ENCODE measurements at regions not wholly inside any gene's neighbourhood (a gene's known extent, or its start where the extent isn't known, plus 50 kb on each side); places are given as distances from the start of the nearest gene placed in this dataset.

DNA sequence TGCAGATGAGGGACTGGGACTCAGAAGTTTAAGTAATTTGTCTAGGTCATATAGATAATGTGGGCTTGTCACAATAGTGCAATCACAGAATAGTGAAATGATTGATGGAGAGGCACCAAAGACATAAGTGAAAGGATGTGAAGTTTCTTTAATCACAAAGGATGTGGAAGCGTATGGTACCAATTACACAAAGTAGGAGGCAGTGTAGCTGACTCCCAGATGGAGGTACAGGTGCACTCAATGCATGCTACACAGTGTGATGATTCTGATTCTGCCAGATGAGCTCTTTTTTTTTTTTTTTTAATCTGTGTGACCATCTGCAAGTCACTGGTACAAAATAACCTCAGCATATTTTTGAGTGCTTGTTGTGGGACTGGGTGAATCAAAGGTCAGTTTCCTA lies 411.3 kb downstream of the SPRY1 start:
- DNase-seq (ENCODE audit: low spot score) = no peak

DNA sequence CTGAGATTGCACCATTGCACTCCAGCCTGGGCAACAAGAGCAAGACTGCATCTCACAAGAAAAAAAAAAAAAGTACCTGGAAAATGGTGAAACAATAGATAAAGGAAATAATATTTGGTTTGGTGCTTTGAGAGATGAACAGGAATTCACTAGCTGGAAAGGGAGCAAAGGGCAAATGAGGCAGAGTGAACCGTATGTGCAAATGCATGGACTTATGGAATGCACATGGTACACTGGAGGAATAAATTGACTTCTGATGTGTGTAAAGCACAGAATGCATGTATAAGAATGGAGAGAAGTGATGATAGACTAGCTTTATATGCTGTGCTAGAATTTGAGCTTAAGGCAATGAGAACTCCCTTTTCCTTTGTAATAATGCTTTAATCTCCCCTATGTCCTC lies 413.3 kb downstream of the SPRY1 start:
- no peak for DNase-seq (ENCODE audit: low spot score)

DNA sequence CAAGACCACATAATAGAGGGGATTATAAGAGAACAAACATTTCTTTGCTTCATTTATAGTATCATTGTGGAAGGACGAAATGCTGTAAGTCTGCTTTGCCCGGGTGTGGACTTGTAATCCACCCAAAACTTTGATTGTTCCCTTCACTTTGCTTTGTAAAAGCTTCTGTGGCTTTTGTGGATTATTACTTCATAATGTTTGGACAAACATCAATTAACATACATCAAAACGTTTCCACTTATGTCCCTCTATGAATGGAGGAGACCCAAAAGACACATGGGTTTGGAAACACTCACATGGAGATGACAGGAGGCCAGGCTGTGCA lies 415.4 kb downstream of the SPRY1 start:
- no peak for DNase-seq (ENCODE audit: low spot score)

DNA sequence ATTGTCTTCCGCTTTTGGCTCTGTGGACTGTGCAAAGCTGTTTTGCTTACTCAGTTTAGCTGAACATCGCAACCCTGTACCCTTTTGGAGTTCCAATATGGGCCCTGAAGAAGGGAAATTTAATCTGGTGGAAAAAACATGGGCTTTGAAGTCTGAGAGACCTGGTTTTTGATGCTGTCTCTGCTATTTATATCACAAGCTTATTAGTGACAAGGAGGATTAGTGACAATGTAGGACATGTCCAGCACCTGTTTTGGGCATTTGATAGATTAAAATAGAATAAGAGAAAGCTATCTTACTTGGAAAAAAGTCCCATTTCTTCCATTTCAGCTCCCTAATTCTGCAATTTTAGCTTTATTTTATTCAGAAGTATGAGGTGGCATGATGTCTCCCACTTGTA lies 417.3 kb downstream of the SPRY1 start:
- no peak for DNase-seq (ENCODE audit: low spot score)

DNA sequence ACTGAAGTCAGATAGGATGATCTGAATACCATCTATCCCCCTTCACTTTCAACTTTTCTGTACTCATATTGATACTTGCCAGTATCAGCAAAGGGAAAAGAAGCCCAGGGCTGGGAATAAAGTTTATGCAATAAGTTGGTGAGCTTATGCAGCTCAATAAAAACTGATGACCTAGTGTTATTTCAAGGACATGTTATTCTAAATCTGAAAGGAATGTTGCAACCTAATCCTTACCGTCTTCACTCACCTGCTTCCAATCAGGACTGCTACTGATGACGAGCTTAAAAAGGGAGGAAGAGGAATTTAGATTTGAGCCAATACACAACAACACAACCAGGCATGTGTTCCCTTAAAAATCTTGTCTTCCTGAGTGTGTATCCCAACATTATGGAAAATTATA lies 419.9 kb downstream of the SPRY1 start:
- no peak for DNase-seq (ENCODE audit: low spot score)

DNA sequence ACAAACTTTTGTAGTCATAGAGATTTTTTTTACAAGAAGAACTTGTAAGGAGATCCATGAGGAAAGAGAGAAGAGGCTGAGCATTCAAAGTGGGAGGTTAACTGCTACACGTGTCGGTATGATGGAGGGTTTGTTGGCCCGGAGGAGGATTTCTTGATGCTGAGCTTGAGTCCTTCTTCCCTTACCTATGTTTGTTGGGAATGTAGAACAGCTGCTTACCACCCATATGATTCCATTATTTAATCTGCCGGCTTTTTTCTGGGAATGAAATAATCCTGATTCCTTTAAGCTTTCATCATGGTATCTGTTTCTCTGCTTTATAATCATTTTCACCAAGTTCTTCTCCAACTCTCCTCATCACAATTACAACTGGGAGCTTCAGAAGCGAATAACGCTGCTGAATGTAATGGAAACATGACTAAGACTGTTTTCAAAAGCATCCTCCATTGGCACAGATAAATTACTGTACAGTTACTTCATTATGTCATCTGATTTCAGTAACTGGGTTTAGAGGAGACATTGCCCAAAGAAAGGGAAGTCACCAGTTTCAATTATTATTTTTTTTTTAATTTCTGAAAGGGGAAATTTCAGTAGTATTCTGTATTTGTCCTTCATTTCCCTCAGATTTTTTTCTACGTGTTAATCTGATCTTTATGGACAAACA lies 420.6 kb downstream of the SPRY1 start:
- DNase-seq (ENCODE audit: low spot score) = no peak

DNA sequence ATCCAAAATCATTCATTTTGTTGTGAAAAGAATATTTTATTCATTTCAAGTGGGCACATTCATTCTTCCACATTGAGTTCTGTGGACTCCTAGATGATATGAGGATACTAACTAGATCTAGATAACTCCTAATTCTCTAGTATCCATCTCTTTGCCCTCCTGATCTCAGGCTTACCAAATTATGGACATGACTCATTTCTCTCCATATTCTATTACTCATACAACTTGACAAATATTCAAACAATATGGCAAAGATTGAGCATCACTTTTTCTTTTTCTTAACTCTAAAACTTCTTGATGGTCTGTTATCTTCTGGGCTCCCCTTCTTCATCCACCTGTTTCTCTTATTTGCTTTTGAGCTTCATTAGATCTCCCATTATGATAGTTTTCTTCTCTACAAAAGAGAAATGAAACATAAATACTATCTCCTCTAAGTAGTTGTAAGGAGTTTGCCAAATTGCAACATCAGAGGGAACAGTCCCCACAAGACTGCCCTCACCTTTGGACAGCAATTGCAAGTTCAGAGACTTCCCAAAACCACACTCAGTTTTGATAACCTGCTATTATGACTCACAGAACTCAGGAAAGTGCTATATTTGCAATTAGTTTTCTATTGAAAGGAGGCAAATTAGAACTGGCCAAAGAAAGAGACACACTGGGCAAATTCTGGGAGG lies 422.9 kb downstream of the SPRY1 start:
- DNase-seq (ENCODE audit: low spot score) = no peak

DNA sequence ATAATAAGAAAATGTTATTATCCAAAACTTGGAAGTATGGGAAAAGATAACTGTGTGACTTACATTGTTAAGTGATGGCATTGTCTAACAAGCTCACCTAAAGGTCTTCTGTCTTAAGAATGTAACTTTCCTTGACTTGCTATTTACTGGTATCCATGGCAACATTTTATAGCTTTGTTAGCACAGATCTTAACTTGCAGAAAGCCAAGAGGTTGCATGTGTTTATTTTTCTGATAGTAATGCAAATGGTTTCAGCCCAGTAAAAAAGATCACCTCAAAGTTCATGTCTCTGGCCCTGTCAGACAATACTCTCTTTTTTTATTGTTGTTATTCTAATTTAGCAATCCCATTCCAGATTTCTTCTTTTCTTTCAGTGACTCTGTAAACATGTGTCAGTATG lies 425.3 kb downstream of the SPRY1 start:
- no peak for DNase-seq (ENCODE audit: low spot score)

DNA sequence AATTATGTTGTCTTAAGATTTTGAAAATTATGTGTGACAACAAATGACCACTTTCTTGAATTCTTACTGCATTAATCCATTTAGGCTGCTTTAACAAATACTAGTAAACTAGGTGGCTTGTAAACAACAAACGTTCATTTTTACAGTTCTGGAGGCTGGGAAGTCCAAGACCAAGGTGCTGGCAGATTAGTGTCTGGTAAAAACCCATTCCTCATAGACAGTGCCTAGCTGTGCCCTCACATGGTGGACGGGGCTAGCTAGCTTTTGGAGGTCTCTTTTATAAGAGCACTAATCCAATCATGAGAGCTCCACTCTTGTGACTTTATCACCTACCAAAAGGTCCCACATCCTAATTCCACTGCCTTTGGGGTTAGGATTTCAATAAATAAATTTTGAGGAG lies 425.8 kb downstream of the SPRY1 start:
- DNase-seq (ENCODE audit: low spot score) = no peak

DNA sequence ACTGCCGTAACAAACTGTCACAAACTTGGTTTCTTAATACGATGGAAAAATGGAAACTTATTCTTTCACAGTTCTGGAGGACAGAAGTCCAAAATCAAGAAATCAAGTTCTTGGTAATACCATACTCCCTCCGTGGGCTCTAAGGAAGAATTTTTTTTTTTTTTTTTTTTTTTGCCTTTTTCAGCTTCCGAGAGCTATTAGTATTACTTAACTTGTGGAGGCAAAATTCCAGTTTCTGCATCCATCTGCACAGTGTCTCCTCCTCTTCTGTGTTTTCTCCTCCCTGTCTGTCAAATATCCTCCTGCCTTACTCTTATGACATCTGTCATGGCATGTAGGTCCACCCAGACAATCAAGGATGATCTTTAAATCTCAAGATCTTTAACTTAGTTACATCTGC lies 426.6 kb downstream of the SPRY1 start:
- DNase-seq (ENCODE audit: low spot score) = no peak

DNA sequence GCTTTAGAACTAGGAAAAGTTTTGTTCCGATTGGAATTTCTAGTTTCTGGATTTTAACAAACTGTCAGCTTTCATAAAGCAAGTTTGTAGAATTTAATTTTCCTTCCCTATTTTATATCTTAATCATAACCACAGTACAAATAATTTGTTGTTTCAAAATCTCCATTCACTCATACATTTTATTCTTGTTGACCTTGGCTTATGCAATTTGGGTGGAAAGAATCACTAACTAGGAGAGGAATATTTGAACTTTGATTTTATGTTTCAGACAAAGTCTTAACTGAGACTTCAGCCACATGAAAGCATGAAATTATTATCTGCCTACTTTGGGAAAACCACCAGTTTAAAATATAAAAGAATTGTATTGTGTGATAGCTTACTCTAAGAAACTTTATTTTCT lies 427.9 kb downstream of the SPRY1 start:
- no peak for DNase-seq (ENCODE audit: low spot score)

DNA sequence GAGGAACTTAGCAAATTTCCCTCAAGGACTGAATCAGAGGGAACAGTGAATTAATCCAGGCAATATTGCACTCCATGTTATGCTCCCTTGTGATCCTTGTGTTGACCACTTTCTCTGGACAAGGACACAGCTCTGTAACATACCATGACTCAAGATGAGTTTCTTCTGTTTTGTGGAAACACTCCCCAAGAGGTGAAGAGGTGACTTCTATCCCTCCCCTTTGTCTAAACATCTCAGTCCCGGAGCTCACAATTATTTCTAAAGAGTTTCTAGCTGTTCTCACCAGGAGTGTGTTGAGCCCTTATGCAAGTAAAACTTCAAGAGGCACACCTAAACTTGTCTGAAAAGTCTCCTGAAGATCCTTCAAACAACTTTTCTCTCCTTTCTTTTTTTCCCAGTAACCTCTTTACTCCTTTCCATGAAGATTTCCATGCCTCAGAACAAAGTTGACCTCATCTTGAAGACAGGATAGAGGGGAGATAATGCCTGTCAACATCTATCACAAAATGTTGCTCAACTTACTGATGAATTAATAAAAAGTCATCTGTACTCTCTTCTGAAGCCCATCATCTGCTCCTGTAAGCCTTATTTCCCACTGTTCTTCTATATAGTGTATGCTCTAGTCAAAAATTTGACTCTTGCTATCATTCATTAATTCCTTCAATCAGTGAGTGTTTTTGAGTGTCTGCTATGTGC lies 429.1 kb downstream of the SPRY1 start:
- no peak for DNase-seq (ENCODE audit: low spot score)

DNA sequence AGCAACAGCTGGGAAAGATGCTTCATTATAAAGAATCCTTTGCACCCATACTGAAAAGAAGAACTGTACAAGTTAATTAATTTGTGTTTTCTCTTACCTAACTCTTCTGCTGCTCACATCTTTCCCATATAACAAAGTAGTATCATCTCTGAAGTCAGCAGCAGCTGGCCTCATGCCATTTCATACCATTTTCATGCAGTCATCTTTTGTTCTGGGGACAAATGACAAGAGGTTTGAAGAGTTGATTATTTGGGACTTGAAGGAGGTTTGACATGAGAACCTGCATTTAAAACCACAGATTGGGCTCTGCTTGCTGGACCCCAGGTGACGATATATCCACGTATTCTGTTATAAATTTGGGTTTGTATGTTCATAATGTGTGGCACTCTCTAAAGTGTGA lies 430.3 kb downstream of the SPRY1 start:
- no peak for DNase-seq (ENCODE audit: low spot score)

DNA sequence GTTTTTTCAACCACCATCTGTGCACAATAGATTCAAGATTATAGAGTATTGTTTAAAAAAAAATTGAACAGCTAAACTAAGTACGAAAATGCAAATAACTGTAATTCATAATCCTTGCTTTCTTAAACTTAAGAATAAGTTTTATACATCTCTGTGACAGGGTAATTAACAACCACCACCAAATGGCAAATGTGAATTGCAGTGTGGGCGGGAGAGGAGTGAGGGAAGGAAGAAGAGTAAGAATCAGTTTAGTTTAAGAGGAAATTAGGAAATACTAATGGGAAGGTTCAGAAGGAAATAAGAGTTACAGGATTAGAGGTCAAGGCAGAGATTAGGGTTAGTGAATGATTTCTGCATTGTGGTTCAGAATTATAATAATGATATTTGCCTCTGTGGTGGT lies 430.9 kb downstream of the SPRY1 start:
- DNase-seq (ENCODE audit: low spot score) = no peak

DNA sequence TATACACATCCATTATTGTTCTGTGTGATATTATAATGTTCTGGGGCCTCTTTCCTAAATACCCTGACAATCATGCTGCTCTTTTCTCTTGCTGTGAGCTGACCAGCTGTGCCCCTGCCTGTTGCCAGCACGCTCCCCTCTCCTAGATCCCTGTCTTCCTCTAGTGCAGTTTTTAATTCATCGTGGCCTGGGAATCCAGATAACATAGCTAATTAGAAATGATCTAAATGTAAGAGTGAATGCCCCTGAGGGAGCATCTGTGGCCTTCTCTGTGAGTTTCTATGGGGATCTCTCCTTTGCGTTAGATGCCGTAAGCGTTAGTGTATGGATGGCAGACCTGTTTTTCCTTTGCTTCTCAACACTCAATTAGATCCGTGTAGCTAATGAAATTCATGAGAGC lies 434.3 kb downstream of the SPRY1 start:
- DNase-seq (ENCODE audit: low spot score) = no peak

DNA sequence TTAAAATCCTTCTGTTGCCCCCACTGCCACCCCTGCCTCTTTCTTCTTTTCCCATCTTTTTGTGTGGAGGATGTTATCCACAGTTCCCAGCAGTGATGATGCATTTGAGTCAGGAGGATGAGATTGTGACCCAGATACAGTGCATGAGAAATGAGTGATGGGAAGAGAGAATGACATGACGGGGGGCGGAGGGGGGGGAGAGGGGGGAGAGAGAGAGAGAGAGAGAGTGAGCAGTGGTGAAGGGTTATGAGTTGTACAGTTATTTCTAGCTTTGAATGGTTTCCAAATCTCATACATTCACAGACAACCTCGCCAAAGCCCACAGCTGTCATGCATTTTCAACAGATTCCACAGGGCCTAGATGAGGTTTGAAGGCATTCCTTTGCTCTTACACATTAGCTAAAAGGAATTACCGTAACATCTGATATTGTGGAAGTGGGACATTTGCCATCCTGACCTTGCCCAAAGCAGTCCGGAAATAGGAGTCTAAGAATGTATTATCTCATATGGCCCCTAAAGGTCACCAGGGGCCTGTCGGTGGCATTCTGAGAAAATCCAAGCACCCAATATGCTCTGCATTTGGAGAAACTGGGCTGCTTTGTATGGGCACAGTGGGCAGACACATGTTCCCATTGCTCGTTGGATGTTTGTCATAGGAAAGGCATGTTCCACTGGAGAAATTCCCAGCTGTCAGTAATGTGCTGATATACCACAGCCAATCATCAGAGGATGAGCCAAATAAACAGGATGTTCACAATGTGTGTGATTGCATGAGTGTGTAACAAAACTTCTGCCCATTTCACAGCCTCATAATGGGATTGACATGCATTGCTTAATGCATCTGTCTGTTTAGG lies 435.8 kb downstream of the SPRY1 start:
- no peak for DNase-seq (ENCODE audit: low spot score)

DNA sequence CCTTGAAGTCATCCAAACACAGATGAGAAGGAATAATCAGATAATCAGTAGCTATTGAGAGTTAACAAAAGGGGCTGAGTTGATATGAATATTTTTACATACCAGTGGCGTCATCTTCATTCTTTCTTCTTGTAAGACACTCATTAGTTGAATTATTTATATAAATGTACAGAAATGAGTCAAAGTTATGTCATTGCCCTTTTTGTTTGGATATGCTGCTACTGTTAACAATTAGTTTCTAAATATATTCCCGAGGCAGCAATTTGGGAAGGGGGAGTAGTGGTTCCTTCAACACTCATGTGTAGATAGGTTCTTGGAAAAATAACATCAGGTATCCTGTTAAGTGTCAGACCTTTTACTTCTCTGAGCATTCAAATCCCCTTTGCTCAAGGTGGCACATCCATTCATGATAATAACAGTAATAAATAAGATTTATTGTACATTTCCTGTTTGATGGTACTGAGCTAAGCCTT lies 436.6 kb downstream of the SPRY1 start:
- no peak for DNase-seq (ENCODE audit: low spot score)

DNA sequence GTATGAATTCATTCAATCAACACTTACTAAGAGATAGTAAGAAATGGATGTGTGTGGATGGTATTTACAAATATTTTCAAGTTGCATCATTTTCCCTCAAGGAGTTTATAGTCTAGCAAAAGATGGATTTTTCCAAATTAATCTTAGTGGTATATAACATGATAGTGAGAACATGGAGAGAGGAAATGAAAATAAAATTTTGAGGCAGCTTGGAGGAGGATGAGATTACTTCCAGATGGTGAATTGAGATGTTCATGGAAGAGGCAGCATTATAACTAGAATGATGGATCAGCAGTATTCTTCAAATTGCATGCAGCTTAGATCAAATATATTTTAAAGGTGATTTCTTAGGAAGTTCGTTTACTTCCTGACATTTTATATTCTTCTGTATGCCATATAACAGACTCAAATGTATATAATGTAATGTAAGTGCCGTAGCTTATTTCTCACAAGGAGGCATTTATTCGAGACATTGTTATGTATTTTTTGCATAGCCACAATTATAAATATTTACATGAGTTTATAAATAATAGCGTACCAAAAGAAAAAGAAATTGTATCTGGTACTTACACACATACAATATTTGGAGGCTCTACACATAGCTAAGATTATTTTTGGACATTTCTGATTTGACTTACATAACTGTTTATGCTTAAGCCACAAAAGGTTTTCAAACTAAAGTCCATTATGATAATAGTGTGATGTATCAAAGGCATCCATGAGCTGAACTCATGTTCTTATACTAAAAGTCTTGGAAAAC lies 439.4 kb downstream of the SPRY1 start:
- no peak for DNase-seq (ENCODE audit: low spot score)

DNA sequence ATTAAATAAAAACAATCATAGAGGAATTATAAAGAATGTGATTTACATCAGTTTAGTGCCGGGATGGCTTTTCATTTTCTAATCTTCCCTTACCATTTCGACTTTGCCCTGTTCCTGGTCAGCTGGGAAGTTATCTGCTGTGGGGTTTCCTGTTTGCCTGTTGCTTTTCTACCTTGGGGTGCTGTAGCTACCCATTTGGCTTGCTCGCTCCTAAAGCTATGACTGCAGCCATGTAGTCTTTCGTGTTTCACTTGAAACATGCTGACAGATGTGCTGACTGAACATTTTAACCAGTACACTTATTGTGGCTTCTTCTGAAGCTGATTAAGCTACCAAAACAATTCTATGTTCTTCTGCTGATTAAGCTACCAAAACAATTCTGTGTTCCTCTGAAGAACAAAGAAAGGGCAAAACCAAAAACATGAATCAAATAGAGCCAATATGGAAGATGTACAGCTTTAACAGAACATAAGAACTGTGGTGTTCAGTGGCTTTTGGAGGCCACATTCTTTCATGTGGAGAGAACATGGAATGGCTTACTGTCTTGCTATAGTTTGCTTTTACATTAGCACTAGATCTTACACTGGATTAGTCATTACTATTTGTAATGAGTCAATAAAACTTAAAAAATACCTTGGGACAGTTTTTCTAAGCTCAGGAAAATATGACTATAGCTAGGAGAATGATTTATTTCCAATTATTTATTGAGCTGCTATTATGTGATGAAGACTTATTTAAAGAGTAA lies 440.4 kb downstream of the SPRY1 start:
- no peak for DNase-seq (ENCODE audit: low spot score)

DNA sequence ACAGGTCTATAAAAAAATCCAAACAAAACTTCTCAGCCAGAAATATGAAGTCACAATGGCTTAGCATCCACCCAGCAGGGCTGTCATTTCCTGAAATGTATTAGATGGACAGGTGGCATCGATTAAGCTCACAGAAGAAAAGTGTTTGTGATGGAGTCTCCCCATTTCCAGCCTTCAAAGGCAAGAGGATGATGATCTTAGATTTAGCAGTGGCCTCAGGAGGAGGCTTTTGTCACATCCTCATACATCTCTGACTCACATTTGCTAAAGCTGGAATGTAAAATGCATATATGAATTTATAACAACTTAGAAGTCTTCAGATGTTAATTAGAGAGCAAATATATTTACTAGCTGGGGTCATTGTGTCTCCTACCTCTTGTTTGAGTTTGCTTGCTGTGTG lies 441.9 kb downstream of the SPRY1 start:
- no peak for DNase-seq (ENCODE audit: low spot score)

DNA sequence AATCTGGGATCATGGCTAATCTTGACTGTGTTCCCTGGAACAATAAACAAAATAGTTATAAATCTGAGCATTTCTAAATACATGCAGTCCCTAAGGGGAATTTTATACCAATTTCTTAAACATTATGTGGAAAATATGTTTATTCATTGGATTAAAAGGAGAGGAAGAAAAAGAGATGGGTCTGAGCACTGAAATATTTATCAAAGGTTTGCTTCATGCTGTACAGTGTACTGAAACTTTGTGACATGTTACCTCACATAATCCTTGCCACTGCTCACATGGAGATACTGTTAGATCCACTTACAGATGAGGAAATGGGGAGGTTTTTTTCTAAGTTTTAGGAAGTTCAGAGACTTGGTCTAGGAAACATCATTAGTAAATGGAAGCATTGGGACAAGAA lies 443.6 kb downstream of the SPRY1 start:
- DNase-seq (ENCODE audit: low spot score) = no peak

Data from HuH-7.5 (cell line).